SU-DHL-6 (cell line): ENCODE measurements at regions not wholly inside any gene's neighbourhood (a gene's known extent, or its start where the extent isn't known, plus 50 kb on each side); places are given as distances from the start of the nearest gene placed in this dataset.
"Not testable (repeated sequence)": the region's sequence is repeated elsewhere in the genome, so short reads cannot be mapped to it uniquely, and the experiment has no call there.

Source experiments
- H2AFZ ChIP-seq: fragments of 200-600 bp; sonication (generic); 2 replicates; pipeline ENCODE4 v1.6.1; 2014; ENCODE audit warnings: low read depth, mild to moderate bottlenecking, moderate library complexity, mixed read lengths, antibody characterized with exemption, low read length; ENCODE audit not compliant: severe bottlenecking
- H3F3A ChIP-seq: fragments of 200-600 bp; shearing (Covaris generic); 2 replicates; pipeline ENCODE4 v1.6.0; 2016; ENCODE audit warnings: antibody characterized with exemption, mild to moderate bottlenecking; ENCODE audit not compliant: insufficient read depth
- H3K27ac ChIP-seq: fragments of 200-600 bp; sonication (generic); 2 replicates; pipeline ENCODE4 v1.5.1; 2016; ENCODE audit warnings: low read depth, mild to moderate bottlenecking, low read length, moderate library complexity, mixed read lengths
- H3K27me3 ChIP-seq: fragments of 200-600 bp; sonication (generic), shearing (Covaris generic); 2 replicates; pipeline ENCODE4 v1.6.0; 2014; ENCODE audit warnings: mild to moderate bottlenecking, low read length
- H3K36me3 ChIP-seq: fragments of 200-600 bp; sonication (generic); 2 replicates; pipeline ENCODE4 v1.6.1; 2014; ENCODE audit warnings: mild to moderate bottlenecking, low read length, mixed read lengths
- H3K4me2 ChIP-seq: fragments of 300-600, 200-600 bp; shearing (Covaris generic), sonication (generic); 2 replicates; pipeline ENCODE4 v1.6.0; 2014; ENCODE audit warnings: low read length, low read depth, mild to moderate bottlenecking; ENCODE audit not compliant: poor library complexity, severe bottlenecking
- H3K4me3 ChIP-seq: fragments of 200-600 bp; sonication (generic); 2 replicates; pipeline ENCODE4 v1.5.1; 2014; ENCODE audit warnings: antibody characterized with exemption, low read length, mild to moderate bottlenecking, mixed read lengths; ENCODE audit not compliant: insufficient read depth, poor library complexity, severe bottlenecking
- H3K79me2 ChIP-seq: fragments of 200-600 bp; sonication (generic); 2 replicates; pipeline ENCODE4 v1.6.1; 2014; ENCODE audit warnings: mild to moderate bottlenecking, low read length, moderate library complexity; ENCODE audit not compliant: insufficient read depth
- H3K9ac ChIP-seq: fragments of 200-600 bp; sonication (generic); 2 replicates; pipeline ENCODE4 v1.7.0; 2014; ENCODE audit warnings: mild to moderate bottlenecking, low read length
- H3K9me2 ChIP-seq: fragments of 200-600 bp; sonication (generic); replicated peaks from 2 replicates; pipeline ENCODE4 v1.6.1; 2014; ENCODE audit warnings: low read length; ENCODE audit not compliant: insufficient read depth
- H3K9me3 ChIP-seq: fragments of 200-600 bp; sonication (generic); 2 replicates; pipeline ENCODE4 v1.6.1; 2014; ENCODE audit warnings: low read length, mixed read lengths; ENCODE audit not compliant: insufficient read depth
- H4K20me1 ChIP-seq: fragments of 200-600 bp; sonication (generic); 2 replicates; pipeline ENCODE4 v1.6.1; 2014; ENCODE audit warnings: low read depth, mild to moderate bottlenecking, antibody characterized with exemption, low read length, moderate library complexity, mixed read lengths
- CTCF ChIP-seq: fragments of 200-600 bp; sonication (generic); IDR thresholded peaks from one replicate; pipeline ENCODE4 v1.5.1; 2017; ENCODE audit warnings: antibody characterized with exemption, mild to moderate bottlenecking, low read length, moderate library complexity; ENCODE audit not compliant: insufficient read depth, poor library complexity, severe bottlenecking
- EZH2phosphoT487 ChIP-seq: fragments of 200-600 bp; sonication (generic), shearing (Covaris generic); conservative IDR thresholded peaks from 2 replicates; pipeline ENCODE4 v1.6.1; 2018; ENCODE audit warnings: mild to moderate bottlenecking, antibody characterized with exemption, low read length, moderate library complexity, mixed read lengths

- H3K9me2 ChIP-seq: no peaks in the 10 kb centered on the region
- H3K27me3 ChIP-seq: no peaks in the 10 kb centered on the region
Measured at GRCh38 chr6:112967974-112968373, 620.8 kb downstream of the RFPL4B start.

GRCh38 chr6:112971651-112972050 is 624.5 kb downstream of the RFPL4B start:
- H3K27ac ChIP-seq: no peak overlapping the region
- H3K9me2 ChIP-seq: no peaks in the 10 kb centered on the region
- H3K36me3 ChIP-seq: no peaks in the 10 kb centered on the region
- H4K20me1 ChIP-seq: no peaks in the 10 kb centered on the region
- H3K4me3 ChIP-seq: no peak overlapping the region
- no peaks in the 10 kb centered on the region for H3K79me2 ChIP-seq
- no peaks in the 10 kb centered on the region for H3K27me3 ChIP-seq
- no peak overlapping the region for H3K9ac ChIP-seq
- H3K4me2 ChIP-seq: no peak overlapping the region
- H3K9me3 ChIP-seq: no peaks in the 10 kb centered on the region
- H3F3A ChIP-seq: no peaks in the 10 kb centered on the region
- no peak overlapping the region for H2AFZ ChIP-seq
- TF ChIP-seq CTCF: no peak
- TF ChIP-seq EZH2phosphoT487: no peak

More at GRCh38 chr6:112967974-112968373, 620.8 kb downstream of the RFPL4B start:
- Histone ChIP-seq H3F3A (no peaks in the 10 kb centered on the region), H2AFZ (no peak overlapping the region), H4K20me1 (no peaks in the 10 kb centered on the region), H3K79me2 (no peaks in the 10 kb centered on the region), H3K9ac (no peak overlapping the region), H3K9me3 (no peaks in the 10 kb centered on the region), H3K27ac (no peak overlapping the region), H3K4me2 (no peak overlapping the region), H3K4me3 (no peak overlapping the region), H3K36me3 (no peaks in the 10 kb centered on the region)
- TF ChIP-seq EZH2phosphoT487 (no peak), CTCF (no peak)

- not testable (repeated sequence) for H3K36me3 ChIP-seq, H3K9ac ChIP-seq, H4K20me1 ChIP-seq, H3K4me2 ChIP-seq, H3K9me3 ChIP-seq, H3K27me3 ChIP-seq, H3K9me2 ChIP-seq, H3K4me3 ChIP-seq, H3K27ac ChIP-seq, H2AFZ ChIP-seq, H3K79me2 ChIP-seq, H3F3A ChIP-seq
Measured at GRCh38 chr6:112974931-112975330, 627.8 kb downstream of the RFPL4B start.

DNA sequence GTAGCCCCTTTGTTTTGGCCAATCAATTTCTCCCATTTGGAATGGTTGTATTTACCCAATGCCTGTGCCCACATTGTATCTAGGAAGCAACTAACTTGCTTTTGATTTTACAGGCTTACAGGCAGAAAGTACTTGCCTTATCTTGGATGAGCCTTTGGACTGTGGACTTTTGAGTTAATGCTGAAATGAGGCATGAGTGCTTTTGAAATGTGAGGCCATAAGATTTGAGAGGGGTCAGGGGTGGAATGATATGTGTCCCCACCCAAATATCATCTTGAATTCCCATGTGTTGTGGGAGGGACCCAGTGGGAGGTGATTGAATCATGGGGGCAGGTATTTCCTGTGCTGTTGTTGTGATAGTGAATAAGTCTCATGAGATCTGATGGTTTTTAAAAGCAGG is 629.4 kb downstream of the RFPL4B start:
- H3K27me3 ChIP-seq, H3K9me2 ChIP-seq, H2AFZ ChIP-seq, H3K27ac ChIP-seq, H3K9ac ChIP-seq, H3K4me2 ChIP-seq, H3K4me3 ChIP-seq, H3K9me3 ChIP-seq, H3K79me2 ChIP-seq, H4K20me1 ChIP-seq, H3F3A ChIP-seq, H3K36me3 ChIP-seq: not testable (repeated sequence)
